ENCODE measurements at regions not wholly inside any gene's neighbourhood (a gene's known extent, or its start where the extent isn't known, plus 50 kb on each side); places are given as distances from the start of the nearest gene placed in this dataset.

DNA sequence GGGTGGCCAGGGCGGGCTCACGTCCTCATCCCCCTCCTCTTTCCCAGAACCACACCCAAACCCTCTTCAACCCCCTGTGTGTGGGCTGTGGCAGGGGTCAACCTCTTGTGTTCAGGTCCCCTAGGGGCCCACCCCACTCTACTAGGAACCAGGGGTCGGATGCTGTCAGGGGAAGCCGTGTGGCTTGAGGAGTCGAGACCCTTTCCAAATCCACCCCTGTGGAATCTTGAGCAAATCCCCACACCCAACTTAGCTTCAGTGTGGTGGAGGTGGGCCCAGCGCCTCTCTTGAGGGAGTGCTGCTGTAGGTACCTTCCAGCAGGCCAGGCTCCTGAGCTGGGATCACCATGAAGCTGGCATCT, 121.5 kb downstream of the MRM1 start:
- TF ChIP-seq, protein P1, sequence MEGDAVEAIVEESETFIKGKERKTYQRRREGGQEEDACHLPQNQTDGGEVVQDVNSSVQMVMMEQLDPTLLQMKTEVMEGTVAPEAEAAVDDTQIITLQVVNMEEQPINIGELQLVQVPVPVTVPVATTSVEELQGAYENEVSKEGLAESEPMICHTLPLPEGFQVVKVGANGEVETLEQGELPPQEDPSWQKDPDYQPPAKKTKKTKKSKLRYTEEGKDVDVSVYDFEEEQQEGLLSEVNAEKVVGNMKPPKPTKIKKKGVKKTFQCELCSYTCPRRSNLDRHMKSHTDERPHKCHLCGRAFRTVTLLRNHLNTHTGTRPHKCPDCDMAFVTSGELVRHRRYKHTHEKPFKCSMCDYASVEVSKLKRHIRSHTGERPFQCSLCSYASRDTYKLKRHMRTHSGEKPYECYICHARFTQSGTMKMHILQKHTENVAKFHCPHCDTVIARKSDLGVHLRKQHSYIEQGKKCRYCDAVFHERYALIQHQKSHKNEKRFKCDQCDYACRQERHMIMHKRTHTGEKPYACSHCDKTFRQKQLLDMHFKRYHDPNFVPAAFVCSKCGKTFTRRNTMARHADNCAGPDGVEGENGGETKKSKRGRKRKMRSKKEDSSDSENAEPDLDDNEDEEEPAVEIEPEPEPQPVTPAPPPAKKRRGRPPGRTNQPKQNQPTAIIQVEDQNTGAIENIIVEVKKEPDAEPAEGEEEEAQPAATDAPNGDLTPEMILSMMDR (IDR thresholded peaks at IDR 0.05) = no peak
- TF ChIP-seq POLR2A (IDR thresholded peaks at IDR 0.05) = no peak

Data from adrenal gland (tissue), 5 donors.